Left forelimb (tissue), 1 donor: ENCODE measurements at regions not wholly inside any gene's neighbourhood (a gene's known extent, or its start where the extent isn't known, plus 50 kb on each side); places are given as distances from the start of the nearest gene placed in this dataset.
"Not testable (repeated sequence)": the region's sequence is repeated elsewhere in the genome, so short reads cannot be mapped to it uniquely, and the experiment has no call there.

Experiments
- DNase-seq: peaks from one replicate; pipeline ENCODE4 v3.0.0-alpha.2; 2018; ENCODE audit warnings: low spot score

DNA sequence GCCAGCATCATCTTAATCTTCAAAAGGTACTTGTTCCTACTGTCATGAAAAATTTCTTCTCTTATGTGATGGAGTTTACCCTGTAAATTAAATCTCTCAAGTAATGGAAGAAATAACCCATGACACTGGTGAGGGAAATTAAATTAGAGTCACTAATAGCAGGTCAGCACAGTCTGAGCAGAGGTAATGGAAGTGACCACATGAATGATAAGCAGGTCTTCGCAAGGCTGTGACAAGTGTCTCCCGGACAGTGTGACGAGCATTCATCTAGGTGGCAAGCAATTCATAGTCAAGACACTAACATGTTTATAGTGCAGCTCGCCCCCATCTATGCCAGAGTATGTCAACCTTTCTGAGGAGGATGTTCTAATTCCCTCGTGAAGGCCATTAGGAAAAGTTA lies 249.2 kb downstream of the FRK start:
- DNase-seq, result no peak

- no peak for DNase-seq
These were observed 262.5 kb downstream of the FRK start for GRCh38 chr6:115798229-115798628.

- no peak for DNase-seq
These were observed 263.9 kb downstream of the FRK start for GRCh38 chr6:115796829-115797228.

- DNase-seq, result no peak
These were observed 264.6 kb downstream of the FRK start for GRCh38 chr6:115796061-115796460.

DNA sequence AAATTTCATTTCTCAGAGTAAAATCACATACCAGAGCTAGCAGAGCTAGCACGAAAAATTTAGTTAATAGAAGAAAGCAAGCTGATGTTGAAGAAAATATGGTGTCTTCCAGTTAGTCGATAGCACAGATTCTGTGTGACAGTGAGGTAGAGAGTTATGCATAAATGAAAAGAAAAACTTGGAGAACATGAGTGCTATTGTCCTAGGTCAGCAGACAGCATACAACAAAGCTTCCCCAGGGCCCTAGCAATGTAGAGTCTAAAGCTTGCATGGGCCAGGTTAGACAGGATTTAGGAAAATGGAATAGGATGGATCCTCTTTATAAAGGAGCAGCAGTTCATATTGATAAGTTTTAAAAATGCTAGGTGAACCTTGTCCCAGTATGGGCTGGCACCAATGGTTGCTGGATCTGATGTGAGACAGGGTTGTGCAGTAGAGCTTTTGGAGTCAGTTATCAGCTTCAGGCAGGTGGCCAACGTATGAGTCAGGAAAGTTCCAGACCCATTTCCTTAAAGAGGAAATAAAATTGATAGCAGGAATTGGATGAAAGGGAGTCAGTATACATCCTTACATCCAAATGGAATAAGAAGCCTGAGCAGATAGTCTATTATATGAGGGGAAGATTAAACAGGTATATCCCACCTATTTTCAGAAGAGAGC lies 277.2 kb downstream of the FRK start:
- DNase-seq, result no peak

DNA sequence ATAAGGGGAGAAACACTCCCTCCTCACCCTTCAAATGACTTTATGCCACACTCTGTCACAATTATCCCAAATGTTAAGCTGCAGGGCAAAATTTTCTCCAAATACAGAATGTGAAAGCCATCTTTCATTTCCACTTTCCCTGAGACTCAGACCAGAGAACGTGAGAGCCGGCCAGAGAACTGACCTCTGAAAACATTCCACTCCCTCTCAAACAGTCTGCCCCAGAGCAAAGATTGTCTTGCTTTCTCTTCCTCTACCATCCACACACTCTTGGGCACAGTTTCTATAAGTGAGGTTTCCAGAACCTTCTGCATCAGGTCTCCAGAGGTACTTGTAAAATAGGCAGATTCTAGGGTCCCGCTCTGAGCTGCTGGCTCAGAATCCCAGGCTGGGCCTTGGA lies 278.1 kb downstream of the FRK start:
- DNase-seq, result no peak

GRCh38 chr6:115773741-115774140 lies 286.9 kb downstream of the FRK start:
- DNase-seq, result no peak

- DNase-seq, result no peak
These were observed 289.8 kb downstream of the FRK start for GRCh38 chr6:115770851-115771250.

GRCh38 chr6:115768500-115768899 lies 292.2 kb downstream of the FRK start:
- DNase-seq, result no peak

- DNase-seq, result no peak
These were observed 292.8 kb downstream of the FRK start for GRCh38 chr6:115767931-115768330.

- no peak for DNase-seq
These were observed 293.8 kb downstream of the FRK start for GRCh38 chr6:115766745-115767462.

GRCh38 chr6:115765966-115766365 lies 294.7 kb downstream of the FRK start:
- no peak for DNase-seq

GRCh38 chr6:115759051-115759450 lies 301.6 kb downstream of the FRK start:
- DNase-seq, result no peak

GRCh38 chr6:115753446-115753845 lies 307.2 kb downstream of the FRK start:
- DNase-seq, result no peak

DNA sequence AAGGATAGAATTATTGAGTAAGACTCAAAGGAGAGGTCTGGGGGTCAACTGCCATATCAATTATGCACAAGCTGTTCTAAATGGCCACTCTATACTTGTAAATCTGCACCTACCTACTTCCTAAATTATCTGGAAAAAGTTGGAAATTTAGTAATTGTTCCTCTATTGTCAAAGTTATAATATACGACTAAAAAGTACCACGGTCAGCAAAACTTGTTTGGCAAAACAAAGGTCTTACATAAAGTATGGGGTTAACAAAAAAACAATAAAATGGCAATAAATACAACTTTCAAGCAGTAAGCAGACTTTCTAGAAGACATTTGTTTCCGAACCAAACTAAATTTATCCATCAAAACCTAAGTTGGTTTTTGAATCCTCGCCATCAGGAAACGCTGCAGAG lies 309.7 kb downstream of the FRK start:
- no peak for DNase-seq

GRCh38 chr6:115750292-115750691 lies 310.4 kb downstream of the FRK start:
- no peak for DNase-seq

GRCh38 chr6:115747719-115748118 lies 313.0 kb downstream of the FRK start:
- DNase-seq, result no peak

GRCh38 chr6:115746583-115746982 lies 314.1 kb downstream of the FRK start:
- DNase-seq, result not testable (repeated sequence)

DNA sequence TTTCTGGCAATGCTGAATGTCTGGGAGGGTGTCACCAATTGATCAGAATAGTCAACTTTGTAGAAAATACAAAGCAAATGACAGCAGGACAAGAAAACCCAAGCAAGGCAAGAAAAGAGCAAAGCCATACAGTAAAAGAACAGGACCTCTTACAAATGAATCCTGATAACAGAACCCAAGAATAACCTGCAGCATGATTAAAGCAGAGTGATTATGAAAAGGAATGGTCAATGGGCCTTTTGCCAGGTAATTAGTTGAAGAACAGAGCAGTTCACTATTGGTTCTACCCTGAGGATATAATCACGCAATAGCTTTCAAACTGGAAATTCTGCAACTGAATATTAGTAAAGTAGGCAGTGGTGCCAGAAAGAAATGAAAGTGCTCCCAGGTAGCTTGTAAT lies 319.8 kb downstream of the FRK start:
- no peak for DNase-seq

DNA sequence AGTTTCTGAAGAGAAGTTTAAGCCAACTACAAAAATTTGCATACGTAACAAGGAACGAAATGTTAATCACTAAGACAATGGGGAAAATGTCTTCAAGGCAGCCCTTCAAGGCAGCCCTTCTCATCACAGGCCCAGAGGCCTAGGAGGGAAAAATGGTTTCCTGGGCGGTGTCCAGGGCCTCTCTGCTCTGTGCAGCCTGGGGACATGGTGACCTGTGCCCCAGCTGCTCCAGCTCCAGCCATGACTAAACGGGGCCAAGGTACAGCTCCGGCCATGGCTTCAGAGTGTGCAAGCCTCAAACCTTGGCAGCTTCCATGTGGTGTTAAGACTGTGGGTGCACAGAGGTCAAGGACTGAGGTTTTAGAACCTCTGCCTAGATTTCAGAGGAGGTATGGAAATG lies 325.1 kb downstream of the FRK start:
- no peak for DNase-seq

DNA sequence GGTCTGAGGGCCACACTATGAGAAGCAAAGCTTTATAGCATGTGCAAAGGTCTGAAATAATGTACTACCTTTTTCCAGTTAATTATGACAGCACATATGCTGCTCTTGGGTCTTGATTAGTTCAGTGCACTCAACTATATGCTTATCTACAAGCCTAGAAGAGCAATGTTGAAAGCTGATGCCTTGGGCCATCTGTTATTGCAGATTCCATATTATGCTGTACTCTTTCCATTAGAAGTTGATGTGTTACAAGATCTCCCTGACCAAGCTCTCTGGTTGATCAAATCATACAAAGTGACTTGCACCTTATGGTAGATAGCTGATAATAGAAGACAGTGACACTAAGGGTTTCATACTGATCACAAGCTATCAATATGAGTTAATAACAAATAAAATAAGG lies 327.3 kb downstream of the FRK start:
- DNase-seq, result no peak

- DNase-seq, result no peak
These were observed 331.7 kb downstream of the FRK start for GRCh38 chr6:115729036-115729435.

GRCh38 chr6:115728171-115728570 lies 332.5 kb downstream of the FRK start:
- no peak for DNase-seq

DNA sequence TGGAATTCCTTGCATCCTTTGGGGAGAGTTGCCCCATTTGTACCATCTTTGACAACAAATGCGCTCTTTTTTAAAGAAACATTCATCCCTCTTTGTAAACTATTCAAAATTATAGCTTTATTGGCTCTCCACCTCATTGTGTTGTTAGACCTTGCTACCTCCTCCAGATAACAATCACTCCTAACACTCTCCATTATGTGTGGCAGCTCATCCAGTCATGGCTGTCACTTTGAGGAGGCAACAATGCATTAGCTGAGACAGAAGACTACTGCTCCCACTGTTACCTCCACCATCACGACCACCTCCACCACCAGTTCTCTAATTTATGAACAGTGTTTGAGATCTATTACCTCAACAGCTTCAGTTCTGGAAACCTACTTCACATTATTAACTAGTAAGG lies 339.1 kb downstream of the FRK start:
- DNase-seq, result no peak
